Lung (tissue), 11 donors: ENCODE measurements at regions not wholly inside any gene's neighbourhood (a gene's known extent, or its start where the extent isn't known, plus 50 kb on each side); places are given as distances from the start of the nearest gene placed in this dataset.

Experiments used
- ATAC-seq: fragments of 200-7000 bp; cut with Tn5 transposase; one replicate; pipeline ENCODE4 v1.9.1; 2020; ENCODE audit warnings: moderate number of reproducible peaks; ENCODE audit not compliant: insufficient read depth, low FRiP score
- DNase-seq, 3 donors: peaks; one replicate each; pipeline ENCODE4 v3.0.0-alpha.2; 2013 to 2017
- H3K27ac ChIP-seq, 2 donors: one replicate each; pipeline ENCODE4 v1.5.1; 2013; ENCODE audit warnings: mild to moderate bottlenecking in 2 of 2, moderate library complexity in 2 of 2, control low read depth in 1 of 2, inconsistent platforms in 1 of 2, low read depth in 1 of 2, low read length in 1 of 2
- H3K27me3 ChIP-seq, 3 donors: one replicate each; pipeline ENCODE4 v1.5.1; 2013; ENCODE audit warnings: low read length in 2 of 3; ENCODE audit not compliant: control insufficient read depth in 3 of 3, insufficient read depth in 3 of 3
- H3K36me3 ChIP-seq, 4 donors: one replicate each; pipeline ENCODE4 v1.5.1; 2013; ENCODE audit warnings: low read length in 4 of 4, mild to moderate bottlenecking in 1 of 4, moderate library complexity in 1 of 4; ENCODE audit not compliant: control insufficient read depth in 4 of 4, insufficient read depth in 4 of 4
- H3K4me1 ChIP-seq, 5 donors: one replicate each; pipeline ENCODE4 v1.5.1; 2013; ENCODE audit warnings: low read length in 5 of 5, mild to moderate bottlenecking in 2 of 5, moderate library complexity in 1 of 5; ENCODE audit not compliant: control insufficient read depth in 5 of 5, insufficient read depth in 5 of 5
- H3K4me3 ChIP-seq: one replicate; pipeline ENCODE4 v1.5.1; 2013; ENCODE audit warnings: mild to moderate bottlenecking, control low read depth, moderate library complexity
- H3K9ac ChIP-seq, 2 donors: one replicate each; pipeline ENCODE4 v1.5.1; 2013; ENCODE audit warnings: low read length in 2 of 2, control low read depth in 1 of 2; ENCODE audit not compliant: insufficient read depth in 1 of 2
- H3K9me3 ChIP-seq, 4 donors: one replicate each; pipeline ENCODE4 v1.5.1; 2013; ENCODE audit warnings: low read length in 3 of 4, mild to moderate bottlenecking in 1 of 4, moderate library complexity in 1 of 4; ENCODE audit not compliant: control insufficient read depth in 4 of 4, insufficient read depth in 3 of 4
- whole genome bisulfite sequencing, 2 donors: extraction: QIAGEN DNeasy Blood & Tissue Kit; methylation state at CpG; one replicate each; pipeline ENCODE4 v1.1.7; 2013; 5-methylcytosine and 5-hydroxymethylcytosine counted together
- TF ChIP-seq, protein P1 (sequence below): IDR thresholded peaks from 2 replicates; pipeline ENCODE4 v1.5.1; 2012; ENCODE audit warnings: mild to moderate bottlenecking; ENCODE audit errors: control extremely low read depth, extremely low read depth
- donor health status: control.
- donor health status: control.
- donor health status: Bipolar disorder and iron deficiency.
- donor health status: healthy.
- donor health status: DM: yes; HTN: yes; CAD: no.

DNA sequence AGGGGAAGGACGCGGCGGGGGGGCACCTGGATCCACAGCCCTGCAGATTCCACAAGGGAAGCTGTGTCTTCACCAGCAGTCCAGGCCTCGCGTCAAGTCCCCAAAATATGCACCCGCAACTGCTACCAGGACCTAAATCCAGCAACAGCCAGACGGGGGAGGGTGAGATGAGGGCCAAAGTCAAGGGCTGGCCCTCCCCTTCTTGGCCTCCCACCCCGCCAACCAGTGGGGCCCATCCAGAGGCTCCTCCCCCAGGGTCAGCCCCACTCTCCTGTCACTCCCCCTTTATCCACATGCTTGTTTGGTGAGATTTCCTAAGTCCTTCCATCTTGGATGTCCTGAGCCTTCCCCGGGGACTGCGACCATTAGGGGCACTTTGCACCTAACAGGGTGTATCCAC, 138.7 kb downstream of the ENGASE start:
- DNase-seq, result no peak
- 83 to 85% methylated on average over 9 to 10 of the region's 10 CpGs for WGBS, 2 donors

DNA sequence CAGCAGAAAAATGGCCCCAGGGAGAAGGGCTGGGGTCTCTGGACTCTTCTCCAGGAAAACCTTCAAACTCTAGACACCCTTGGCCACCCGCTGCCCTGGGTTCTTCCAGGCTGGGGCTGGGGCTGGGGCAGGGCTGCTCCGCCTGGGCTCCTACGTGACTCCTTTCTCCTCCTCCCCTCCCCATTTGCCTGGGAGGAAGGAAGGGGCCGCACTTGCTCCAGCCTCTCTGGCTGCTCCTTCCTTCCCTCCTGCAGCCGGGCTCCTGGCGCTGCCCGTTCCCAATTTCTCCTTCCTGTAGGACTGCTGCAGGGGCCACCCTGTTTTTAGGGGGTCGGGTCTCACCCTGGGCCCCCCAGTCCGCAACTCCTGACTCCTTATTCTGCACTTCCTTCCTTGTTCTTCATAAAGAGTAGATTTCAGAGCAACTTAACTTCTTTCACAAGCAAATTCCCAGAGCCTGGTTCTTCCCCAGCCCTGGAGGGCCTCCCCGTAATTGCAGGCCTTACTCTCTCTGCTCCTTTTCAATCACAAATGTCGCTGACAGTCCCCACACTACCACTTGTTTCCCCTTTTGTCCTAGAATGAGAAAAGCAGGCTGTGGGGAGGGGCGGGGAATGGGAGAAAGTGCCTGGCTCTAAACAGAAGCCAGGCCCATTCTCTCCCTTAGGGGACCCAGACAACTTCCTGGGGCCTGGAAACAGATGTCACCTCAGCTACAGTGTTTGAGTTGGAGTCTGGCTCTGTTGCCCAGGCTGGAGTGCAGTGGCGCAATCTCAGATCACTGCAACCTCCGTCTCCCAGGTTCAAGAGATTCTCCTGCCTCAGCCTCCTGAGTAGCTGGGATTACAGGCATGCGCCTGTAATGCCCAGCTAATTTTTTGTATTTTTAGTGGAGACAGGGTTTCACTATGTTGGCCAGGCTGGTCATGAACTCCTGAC, 137.8 kb downstream of the ENGASE start:
- TF ChIP-seq, protein P1, sequence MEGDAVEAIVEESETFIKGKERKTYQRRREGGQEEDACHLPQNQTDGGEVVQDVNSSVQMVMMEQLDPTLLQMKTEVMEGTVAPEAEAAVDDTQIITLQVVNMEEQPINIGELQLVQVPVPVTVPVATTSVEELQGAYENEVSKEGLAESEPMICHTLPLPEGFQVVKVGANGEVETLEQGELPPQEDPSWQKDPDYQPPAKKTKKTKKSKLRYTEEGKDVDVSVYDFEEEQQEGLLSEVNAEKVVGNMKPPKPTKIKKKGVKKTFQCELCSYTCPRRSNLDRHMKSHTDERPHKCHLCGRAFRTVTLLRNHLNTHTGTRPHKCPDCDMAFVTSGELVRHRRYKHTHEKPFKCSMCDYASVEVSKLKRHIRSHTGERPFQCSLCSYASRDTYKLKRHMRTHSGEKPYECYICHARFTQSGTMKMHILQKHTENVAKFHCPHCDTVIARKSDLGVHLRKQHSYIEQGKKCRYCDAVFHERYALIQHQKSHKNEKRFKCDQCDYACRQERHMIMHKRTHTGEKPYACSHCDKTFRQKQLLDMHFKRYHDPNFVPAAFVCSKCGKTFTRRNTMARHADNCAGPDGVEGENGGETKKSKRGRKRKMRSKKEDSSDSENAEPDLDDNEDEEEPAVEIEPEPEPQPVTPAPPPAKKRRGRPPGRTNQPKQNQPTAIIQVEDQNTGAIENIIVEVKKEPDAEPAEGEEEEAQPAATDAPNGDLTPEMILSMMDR, result no peak
- WGBS, 2 donors, result 32 to 34% methylated on average over 12 to 15 of the region's 15 CpGs
- DNase-seq, result no peak
- no peak for ATAC-seq
- H3K9ac ChIP-seq, result no peak overlapping the region
- no peak overlapping the region for H3K27ac ChIP-seq
- no peaks in the 10 kb centered on the region for H3K9me3 ChIP-seq
- H3K4me3 ChIP-seq, result no peak overlapping the region
- peaks cover 0 to 35% (median 10%) of the 10 kb centered on the region in 3 donors for H3K27me3 ChIP-seq
- peaks cover 0 to 9% (median 0%) of the 10 kb centered on the region in 5 donors for H3K4me1 ChIP-seq
- H3K36me3 ChIP-seq, result no peaks in the 10 kb centered on the region

More for the DNA sequence above, 138.7 kb downstream of the ENGASE start:
- ATAC-seq, result no peak
- no peak overlapping the region for H3K9ac ChIP-seq
- H3K4me1 ChIP-seq, result peaks cover 0 to 2% (median 0%) of the 10 kb centered on the region in 5 donors
- TF ChIP-seq, protein P1, result no peak
- H3K36me3 ChIP-seq, result no peaks in the 10 kb centered on the region
- peaks cover 0 to 39% (median 10%) of the 10 kb centered on the region in 3 donors for H3K27me3 ChIP-seq
- H3K4me3 ChIP-seq, result no peak overlapping the region
- no peaks in the 10 kb centered on the region for H3K9me3 ChIP-seq
- no peak overlapping the region for H3K27ac ChIP-seq

DNA sequence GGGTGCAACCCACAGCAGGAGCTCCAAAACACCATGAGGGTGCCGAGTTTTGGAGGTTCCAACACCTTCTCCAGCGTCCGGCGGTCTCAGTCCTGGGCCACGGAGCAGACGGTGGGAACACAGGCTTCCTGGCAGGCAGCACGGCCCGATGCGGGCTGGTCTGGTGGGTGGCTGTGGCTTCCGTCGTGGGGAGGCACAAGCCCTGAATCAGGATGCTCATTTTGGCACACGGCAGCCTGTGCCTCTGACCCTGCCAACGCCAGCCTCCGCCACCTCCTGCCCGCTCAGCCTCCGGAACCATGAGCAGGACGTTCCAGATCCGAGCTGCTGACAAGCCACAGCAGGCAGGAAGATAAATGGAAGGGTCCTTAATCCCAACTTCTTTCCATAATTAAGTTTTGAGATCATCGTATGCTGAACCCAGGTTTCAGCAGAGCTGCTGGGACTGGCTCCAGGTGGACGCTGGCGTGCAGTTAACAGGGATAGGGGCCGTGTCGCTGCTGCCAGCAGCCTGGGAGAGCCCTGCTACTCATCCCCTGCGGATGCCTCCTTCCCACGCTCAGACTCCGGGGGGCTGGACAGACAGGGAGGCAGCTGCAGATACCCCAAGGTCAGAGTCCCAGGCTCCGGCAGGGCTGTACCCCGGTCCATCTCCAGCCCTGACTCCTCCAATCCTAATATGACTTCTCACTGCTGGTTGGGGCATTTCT, 136.6 kb downstream of the ENGASE start:
- Histone ChIP-seq H3K4me3 (no peak overlapping the region), H3K36me3 (no peaks in the 10 kb centered on the region), H3K9me3 (no peaks in the 10 kb centered on the region), H3K27ac (no peak overlapping the region), H3K27me3 (peaks cover 0 to 29% (median 8%) of the 10 kb centered on the region in 3 donors), H3K9ac (no peak overlapping the region), H3K4me1 (peaks cover 0 to 9% (median 0%) of the 10 kb centered on the region in 5 donors)
- DNase-seq (no peak), ATAC-seq (no peak)
- TF ChIP-seq, protein P1, result no peak
- whole genome bisulfite sequencing, 2 donors, result 67 to 79% methylated on average over 28 of the region's 28 CpGs
